HG03457 (cell line): ENCODE measurements at regions not wholly inside any gene's neighbourhood (a gene's known extent, or its start where the extent isn't known, plus 50 kb on each side); places are given as distances from the start of the nearest gene placed in this dataset.

Experiments
- ATAC-seq: cut with Tn5 transposase; IDR thresholded peaks from one replicate; pipeline ENCODE4 v1.9.1; 2021; ENCODE audit warnings: moderate number of reproducible peaks; ENCODE audit not compliant: unreplicated experiment

- no peak for ATAC-seq
Observed at GRCh38 chr3:178147001-178147400, 389.2 kb upstream of the KCNMB2 start.

- ATAC-seq: no peak
Observed at GRCh38 chr3:178152031-178152806, 384.0 kb upstream of the KCNMB2 start.

- ATAC-seq: no peak
Observed at GRCh38 chr3:178152988-178153387, 383.2 kb upstream of the KCNMB2 start.

- ATAC-seq: no peak
Observed at GRCh38 chr3:178155521-178155920, 380.7 kb upstream of the KCNMB2 start.

- ATAC-seq: no peak
Observed at GRCh38 chr3:178156301-178156700, 379.9 kb upstream of the KCNMB2 start.

GRCh38 chr3:178159691-178160220 is 376.5 kb upstream of the KCNMB2 start:
- ATAC-seq: no peak

- no peak for ATAC-seq
Observed at GRCh38 chr3:178169421-178169820, 366.8 kb upstream of the KCNMB2 start.

- no peak for ATAC-seq
Observed at GRCh38 chr3:178170698-178171535, 365.3 kb upstream of the KCNMB2 start.

GRCh38 chr3:178172121-178172520 is 364.1 kb upstream of the KCNMB2 start:
- no peak for ATAC-seq

- ATAC-seq: no peak
Observed at GRCh38 chr3:178174201-178174915, 361.9 kb upstream of the KCNMB2 start.

GRCh38 chr3:178181088-178181487 is 355.1 kb upstream of the KCNMB2 start:
- no peak for ATAC-seq

GRCh38 chr3:178181784-178182183 is 354.5 kb upstream of the KCNMB2 start:
- ATAC-seq: no peak

- no peak for ATAC-seq
Observed at GRCh38 chr3:178182337-178182779, 353.9 kb upstream of the KCNMB2 start.

GRCh38 chr3:178184833-178185232 is 351.4 kb upstream of the KCNMB2 start:
- no peak for ATAC-seq

GRCh38 chr3:178186666-178187065 is 349.6 kb upstream of the KCNMB2 start:
- ATAC-seq: no peak

- no peak for ATAC-seq
Observed at GRCh38 chr3:178189854-178190253, 346.4 kb upstream of the KCNMB2 start.

GRCh38 chr3:178193846-178194245 is 342.4 kb upstream of the KCNMB2 start:
- ATAC-seq: no peak

- no peak for ATAC-seq
Observed at GRCh38 chr3:178194539-178194938, 341.7 kb upstream of the KCNMB2 start.

GRCh38 chr3:178195824-178196223 is 340.4 kb upstream of the KCNMB2 start:
- peak; percentile 80 for ATAC-seq

GRCh38 chr3:178198329-178198728 is 337.9 kb upstream of the KCNMB2 start:
- no peak for ATAC-seq

GRCh38 chr3:178200316-178200715 is 335.9 kb upstream of the KCNMB2 start:
- no peak for ATAC-seq
